GM21390 (cell line): ENCODE measurements at regions not wholly inside any gene's neighbourhood (a gene's known extent, or its start where the extent isn't known, plus 50 kb on each side); places are given as distances from the start of the nearest gene placed in this dataset.

Experiments used
- ATAC-seq: cut with Tn5 transposase; IDR thresholded peaks from one replicate; pipeline ENCODE4 v1.9.1; 2021; ENCODE audit not compliant: unreplicated experiment

- no peak for ATAC-seq
Measured at GRCh38 chr10:78445308-78445707, 411.6 kb downstream of the RPS24 start.

GRCh38 chr10:78448470-78448869, 414.8 kb downstream of the RPS24 start:
- ATAC-seq, result no peak

GRCh38 chr10:78448994-78449418, 415.3 kb downstream of the RPS24 start:
- ATAC-seq, result no peak

GRCh38 chr10:78449554-78449953, 415.9 kb downstream of the RPS24 start:
- ATAC-seq, result no peak

- ATAC-seq, result no peak
Measured at GRCh38 chr10:78450239-78450638, 416.6 kb downstream of the RPS24 start.

- ATAC-seq, result no peak
Measured at GRCh38 chr10:78450807-78451485, 417.3 kb downstream of the RPS24 start.

- no peak for ATAC-seq
Measured at GRCh38 chr10:78451592-78451991, 417.9 kb downstream of the RPS24 start.

GRCh38 chr10:78454123-78454645, 420.5 kb downstream of the RPS24 start:
- ATAC-seq, result no peak

- ATAC-seq, result no peak
Measured at GRCh38 chr10:78455236-78455635, 421.6 kb downstream of the RPS24 start.

- ATAC-seq, result no peak
Measured at GRCh38 chr10:78455811-78456210, 422.1 kb downstream of the RPS24 start.

- ATAC-seq, result no peak
Measured at GRCh38 chr10:78456649-78457400, 423.2 kb downstream of the RPS24 start.

- no peak for ATAC-seq
Measured at GRCh38 chr10:78457804-78458482, 424.3 kb downstream of the RPS24 start.

- no peak for ATAC-seq
Measured at GRCh38 chr10:78458983-78459638, 425.4 kb downstream of the RPS24 start.

- no peak for ATAC-seq
Measured at GRCh38 chr10:78459639-78460037, 426.0 kb downstream of the RPS24 start.

- ATAC-seq, result no peak
Measured at GRCh38 chr10:78460204-78460603, 426.5 kb downstream of the RPS24 start.

GRCh38 chr10:78461333-78461732, 427.7 kb downstream of the RPS24 start:
- ATAC-seq, result no peak

- ATAC-seq, result no peak
Measured at GRCh38 chr10:78462176-78462575, 428.5 kb downstream of the RPS24 start.

GRCh38 chr10:78462726-78463228, 429.1 kb downstream of the RPS24 start:
- no peak for ATAC-seq

GRCh38 chr10:78464118-78464855, 430.6 kb downstream of the RPS24 start:
- ATAC-seq, result no peak

- no peak for ATAC-seq
Measured at GRCh38 chr10:78464856-78465267, 431.2 kb downstream of the RPS24 start.
